ENCODE measurements at regions not wholly inside any gene's neighbourhood (a gene's known extent, or its start where the extent isn't known, plus 50 kb on each side); places are given as distances from the start of the nearest gene placed in this dataset.

DNA sequence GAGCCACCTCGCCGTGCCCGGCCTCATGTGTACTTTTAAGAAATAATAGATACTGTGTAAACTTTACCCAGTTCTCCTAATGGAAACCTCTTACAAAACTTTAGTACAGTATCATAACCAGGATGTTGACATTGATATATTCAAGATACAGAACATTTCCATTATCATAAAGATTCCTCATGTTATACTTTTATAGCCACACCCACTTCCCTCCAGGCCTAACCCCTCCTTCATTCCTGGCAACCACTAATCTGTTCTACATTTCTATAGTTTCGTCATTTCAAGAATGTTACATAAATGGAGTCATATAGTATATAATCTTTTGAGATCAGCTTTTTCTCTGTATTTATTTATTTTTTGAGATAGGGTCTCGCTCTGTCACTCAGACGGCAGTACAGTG lies 52.6 kb upstream of the SALL4 start:
- ChIA-PET POLR2A (no interaction called here), CTCF (no interaction called here)
- H3K9me3 ChIP-seq (ENCODE audit: control insufficient read depth, insufficient read depth, low read depth, low read length) = no peaks in the 10 kb centered on the region
- no TSS peak for BruUV-seq (replicated peaks)
- H3K4me1 ChIP-seq (ENCODE audit: control insufficient read depth, insufficient read depth, low read length) = no peaks in the 10 kb centered on the region
- ATAC-seq = no peak
- no peaks in the 10 kb centered on the region for H3K27me3 ChIP-seq (ENCODE audit: control insufficient read depth, insufficient read depth, low read length)
- no peak overlapping the region for H3K4me3 ChIP-seq (ENCODE audit: low read depth in 2 of 2, low read length in 2 of 2)
- TF ChIP-seq SIN3A (IDR thresholded peaks at IDR 0.05; ENCODE audit: borderline replicate concordance, insufficient read depth, low read depth, low read length) = no peak
- TF ChIP-seq, protein P1, sequence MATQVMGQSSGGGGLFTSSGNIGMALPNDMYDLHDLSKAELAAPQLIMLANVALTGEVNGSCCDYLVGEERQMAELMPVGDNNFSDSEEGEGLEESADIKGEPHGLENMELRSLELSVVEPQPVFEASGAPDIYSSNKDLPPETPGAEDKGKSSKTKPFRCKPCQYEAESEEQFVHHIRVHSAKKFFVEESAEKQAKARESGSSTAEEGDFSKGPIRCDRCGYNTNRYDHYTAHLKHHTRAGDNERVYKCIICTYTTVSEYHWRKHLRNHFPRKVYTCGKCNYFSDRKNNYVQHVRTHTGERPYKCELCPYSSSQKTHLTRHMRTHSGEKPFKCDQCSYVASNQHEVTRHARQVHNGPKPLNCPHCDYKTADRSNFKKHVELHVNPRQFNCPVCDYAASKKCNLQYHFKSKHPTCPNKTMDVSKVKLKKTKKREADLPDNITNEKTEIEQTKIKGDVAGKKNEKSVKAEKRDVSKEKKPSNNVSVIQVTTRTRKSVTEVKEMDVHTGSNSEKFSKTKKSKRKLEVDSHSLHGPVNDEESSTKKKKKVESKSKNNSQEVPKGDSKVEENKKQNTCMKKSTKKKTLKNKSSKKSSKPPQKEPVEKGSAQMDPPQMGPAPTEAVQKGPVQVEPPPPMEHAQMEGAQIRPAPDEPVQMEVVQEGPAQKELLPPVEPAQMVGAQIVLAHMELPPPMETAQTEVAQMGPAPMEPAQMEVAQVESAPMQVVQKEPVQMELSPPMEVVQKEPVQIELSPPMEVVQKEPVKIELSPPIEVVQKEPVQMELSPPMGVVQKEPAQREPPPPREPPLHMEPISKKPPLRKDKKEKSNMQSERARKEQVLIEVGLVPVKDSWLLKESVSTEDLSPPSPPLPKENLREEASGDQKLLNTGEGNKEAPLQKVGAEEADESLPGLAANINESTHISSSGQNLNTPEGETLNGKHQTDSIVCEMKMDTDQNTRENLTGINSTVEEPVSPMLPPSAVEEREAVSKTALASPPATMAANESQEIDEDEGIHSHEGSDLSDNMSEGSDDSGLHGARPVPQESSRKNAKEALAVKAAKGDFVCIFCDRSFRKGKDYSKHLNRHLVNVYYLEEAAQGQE (IDR thresholded peaks at IDR 0.05; ENCODE audit: insufficient read depth in 1 of 2, low read depth in 2 of 2, low read length in 1 of 2) = no peak
- no peak for TF ChIP-seq POLR2AphosphoS5 (IDR thresholded peaks at IDR 0.05; ENCODE audit: low read depth, low read length)
- TF ChIP-seq TCF7L2 (IDR thresholded peaks at IDR 0.05; ENCODE audit: low read depth, low read length) = no peak
- TF ChIP-seq, protein P2, sequence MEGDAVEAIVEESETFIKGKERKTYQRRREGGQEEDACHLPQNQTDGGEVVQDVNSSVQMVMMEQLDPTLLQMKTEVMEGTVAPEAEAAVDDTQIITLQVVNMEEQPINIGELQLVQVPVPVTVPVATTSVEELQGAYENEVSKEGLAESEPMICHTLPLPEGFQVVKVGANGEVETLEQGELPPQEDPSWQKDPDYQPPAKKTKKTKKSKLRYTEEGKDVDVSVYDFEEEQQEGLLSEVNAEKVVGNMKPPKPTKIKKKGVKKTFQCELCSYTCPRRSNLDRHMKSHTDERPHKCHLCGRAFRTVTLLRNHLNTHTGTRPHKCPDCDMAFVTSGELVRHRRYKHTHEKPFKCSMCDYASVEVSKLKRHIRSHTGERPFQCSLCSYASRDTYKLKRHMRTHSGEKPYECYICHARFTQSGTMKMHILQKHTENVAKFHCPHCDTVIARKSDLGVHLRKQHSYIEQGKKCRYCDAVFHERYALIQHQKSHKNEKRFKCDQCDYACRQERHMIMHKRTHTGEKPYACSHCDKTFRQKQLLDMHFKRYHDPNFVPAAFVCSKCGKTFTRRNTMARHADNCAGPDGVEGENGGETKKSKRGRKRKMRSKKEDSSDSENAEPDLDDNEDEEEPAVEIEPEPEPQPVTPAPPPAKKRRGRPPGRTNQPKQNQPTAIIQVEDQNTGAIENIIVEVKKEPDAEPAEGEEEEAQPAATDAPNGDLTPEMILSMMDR (IDR thresholded peaks at IDR 0.05) = no peak
- no peak for DNase-seq (ENCODE audit: low read depth, low spot score)
- no peaks in the 10 kb centered on the region for H3K36me3 ChIP-seq (ENCODE audit: control insufficient read depth, insufficient read depth, low read length)
- intact Hi-C loops (cut with micrococcal nuclease; ENCODE audit: unreplicated experiment) (no loop called here), in situ Hi-C loops (cut with HindIII; ENCODE audit: low pct_unique_long_range_greater_than_20kb, low sequenced_read_pairs) (no loop called here)
- H3K27ac ChIP-seq (ENCODE audit: low read length) = no peak overlapping the region
